Heart left ventricle (tissue), 16 donors: ENCODE measurements at regions not wholly inside any gene's neighbourhood (a gene's known extent, or its start where the extent isn't known, plus 50 kb on each side); places are given as distances from the start of the nearest gene placed in this dataset.
A peak's percentile ranks its signal among the peaks of the same experiment; 100 is the strongest.

ENCODE experiments used
- ATAC-seq, 4 donors: fragments of 200-7000 bp; cut with Tn5 transposase; one replicate each; pipeline ENCODE4 v1.9.1; 2020 to 2022; ENCODE audit warnings: moderate library complexity in 4 of 4, mild to moderate bottlenecking in 3 of 4, moderate number of reproducible peaks in 1 of 4
- DNase-seq, 5 donors: peaks; one replicate each; pipeline ENCODE4 v3.0.0-alpha.2; 2020
- H3K27ac ChIP-seq, 12 donors: fragments of 200-600 bp; sonication (generic) in 4 of 12; one replicate each; pipeline versions ENCODE4 v1.5.0 to v1.8.0; 2016 to 2022; ENCODE audit warnings: mild to moderate bottlenecking in 2 of 12
- H3K27me3 ChIP-seq, 9 donors: fragments of 200-600 bp; sonication (generic) in 2 of 9; one replicate each; pipeline versions ENCODE4 v1.5.1 to v1.8.0; 2016 to 2022; ENCODE audit warnings: mild to moderate bottlenecking in 3 of 9
- H3K36me3 ChIP-seq, 9 donors: fragments of 200-600 bp; sonication (generic) in 2 of 9; one replicate each; pipeline versions ENCODE4 v1.5.0 to v1.8.0; 2018 to 2022; ENCODE audit warnings: mild to moderate bottlenecking in 2 of 9
- H3K4me1 ChIP-seq, 12 donors: fragments of 200-600 bp; sonication (generic) in 4 of 12; one replicate each; pipeline versions ENCODE4 v1.5.0 to v1.8.0; 2016 to 2022; ENCODE audit warnings: mild to moderate bottlenecking in 3 of 12
- H3K4me3 ChIP-seq, 12 donors: fragments of 200-600 bp; sonication (generic) in 4 of 12; one replicate each; pipeline versions ENCODE4 v1.5.0 to v1.8.0; 2017 to 2022; ENCODE audit warnings: mild to moderate bottlenecking in 9 of 12, moderate library complexity in 4 of 12
- H3K9me3 ChIP-seq, 12 donors: fragments of 200-600 bp; sonication (generic) in 4 of 12; one replicate each; pipeline versions ENCODE4 v1.5.0 to v1.8.0; 2016 to 2022; ENCODE audit warnings: mild to moderate bottlenecking in 1 of 12
- CTCF ChIP-seq, 12 donors: fragments of 200-600 bp; sonication (generic) in 4 of 12; IDR thresholded peaks; one replicate each; pipeline versions ENCODE4 v1.5.0 to v1.8.0; 2018 to 2022; ENCODE audit warnings: antibody characterized with exemption in 12 of 12, mild to moderate bottlenecking in 5 of 12
- POLR2A ChIP-seq, 2 donors: fragments of 450-650 bp; IDR thresholded peaks; one replicate each; pipeline ENCODE4 v1.6.1; 2017; ENCODE audit warnings: antibody characterized with exemption in 2 of 2, mild to moderate bottlenecking in 2 of 2, moderate library complexity in 2 of 2
- WGBS, 4 donors: extraction: QIAGEN DNeasy Blood & Tissue Kit in 2 of 4; methylation state at CpG; one replicate each; pipeline versions ENCODE4 v1.1.5 to v1.1.7; 2013 to 2018; 5-methylcytosine and 5-hydroxymethylcytosine counted together
- intact Hi-C, 10 donors: fragments of 100-400 bp; cut with DNase I; formaldehyde crosslinking; loops; one replicate each; pipeline versions ENCODE4 v1.11.1 to v1.14.2; 2022
- donor health status: ischemic (EF 13 %, LVEDD 7.1; RV severe dilation, severe dysfunction).
- donor health status: healthy with polysubstance abuse.
- donor health status: DM: no; HTN: yes; CAD: no.
- donor health status: DM: no; HTN: no; CAD: no.
- donor health status: ischemic (EF 25% LVEDD 6.9; RV normal size, moderate dysfunction).
- donor health status: ischemic (EF 25% LVEDD 5.7; RV mildly dilated, moderate dysfunction).
- donor health status: healthy.
- donor health status: DM: yes; HTN: yes; CAD: no.
- donor health status: ischemic (EF 35%, LVEDD 5.7; RV mildly dilated, moderate dysfunction).
- donor health status: nonischemic (EF 11% LVEDD 7.7; RV severe dilation, severe dysfunction).
- donor health status: DM: yes; HTN: yes; CAD: no.
- donor health status: PGD.
- donor health status: ischemic (EF 29% LVEDD 5.4; RV normal size, mild dysfunction).
- donor health status: nonischemic (EF 23%, LVEDD 6.1; RV moderate dilation, normal function).

DNA sequence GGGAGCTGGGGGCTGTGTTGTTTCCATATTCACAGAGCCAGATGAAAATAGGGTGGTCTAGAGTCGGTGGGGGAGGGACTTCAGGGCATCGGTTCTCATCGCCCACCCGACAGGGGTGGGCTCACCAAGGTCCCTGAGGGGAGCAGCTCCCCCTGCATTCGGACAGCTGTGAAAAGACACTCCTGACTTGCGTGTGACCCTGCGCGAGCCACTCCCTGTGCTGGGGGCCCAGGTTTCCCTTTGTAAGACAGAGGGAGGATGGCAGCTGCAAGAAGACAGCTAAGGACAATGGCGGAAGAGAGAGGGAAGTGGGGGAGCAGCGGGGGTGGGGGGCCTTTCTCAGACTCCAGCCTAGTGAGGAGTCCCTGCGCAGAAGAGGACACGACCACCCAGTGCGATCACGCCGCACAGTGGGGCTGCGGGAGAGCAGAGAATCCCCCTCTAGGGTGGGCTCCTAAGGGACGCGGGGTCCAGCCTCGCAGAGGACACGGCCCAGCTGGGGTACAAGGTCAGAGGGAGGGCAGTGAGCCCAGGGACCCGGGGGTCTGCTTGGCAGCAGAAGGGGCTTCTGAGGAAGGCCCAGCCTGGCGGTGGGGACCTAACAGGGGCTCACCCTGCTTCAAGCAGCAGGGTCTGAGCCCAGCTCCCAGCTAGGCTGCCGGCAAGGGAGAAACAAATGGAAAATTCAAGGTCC lies 326.9 kb upstream of the DIO3 start:
- intact Hi-C loops: loop anchor here in 2 of 10 donors (2.0 to 10.0 kb wide), 3 partner anchors 380 to 572 kb away; no protein-coding TSS in a partner anchor
- no peak overlapping the region for H3K4me3 ChIP-seq
- H3K4me1 ChIP-seq: no peaks in the 10 kb centered on the region
- H3K27ac ChIP-seq: no peak overlapping the region
- DNase-seq (peak in 1 of 5 donors; percentile 9), ATAC-seq (no peak)
- H3K9me3 ChIP-seq: no peaks in the 10 kb centered on the region
- TF ChIP-seq CTCF (IDR thresholded peaks at IDR 0.05): no peak
- no peak for TF ChIP-seq POLR2A (IDR thresholded peaks at IDR 0.05)
- H3K36me3 ChIP-seq: no peaks in the 10 kb centered on the region
- H3K27me3 ChIP-seq: peaks cover 0 to 36% (median 4%) of the 10 kb centered on the region in 9 donors
- WGBS, 4 donors: 68 to 81% (median 74%) methylated on average over 22 to 23 of the region's 23 CpGs

DNA sequence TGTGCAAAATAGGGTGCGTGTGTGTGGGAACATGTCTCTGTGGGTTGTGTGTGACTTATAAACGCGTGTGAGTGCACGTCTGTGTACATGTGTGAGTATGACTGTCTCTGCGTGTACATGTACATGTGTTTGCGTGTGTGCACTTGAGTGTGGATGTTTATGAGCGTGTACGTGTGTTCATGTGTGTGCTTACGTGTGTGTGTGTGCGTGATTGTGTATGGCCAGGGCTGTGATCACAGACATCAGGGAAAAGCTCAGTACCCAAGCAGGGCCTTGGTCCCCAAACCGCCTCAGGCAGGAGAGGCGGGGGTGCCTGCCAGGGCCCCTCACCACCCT lies 326.3 kb upstream of the DIO3 start:
- 77 to 80% (median 79%) methylated on average over 12 of the region's 12 CpGs for WGBS, 4 donors
- no peaks in the 10 kb centered on the region for H3K9me3 ChIP-seq
- no peak for DNase-seq
- no peaks in the 10 kb centered on the region for H3K4me1 ChIP-seq
- no peaks in the 10 kb centered on the region for H3K36me3 ChIP-seq
- intact Hi-C loops: loop anchor here in 3 of 10 donors (2.0 to 10.0 kb wide), 4 partner anchors 380 to 573 kb away; no protein-coding TSS in a partner anchor
- H3K27me3 ChIP-seq: peaks cover 0 to 41% (median 4%) of the 10 kb centered on the region in 9 donors
- no peak overlapping the region for H3K27ac ChIP-seq
- H3K4me3 ChIP-seq: no peak overlapping the region
- ATAC-seq: no peak
- no peak for TF ChIP-seq CTCF (IDR thresholded peaks at IDR 0.05)
- no peak for TF ChIP-seq POLR2A (IDR thresholded peaks at IDR 0.05)

- no peaks in the 10 kb centered on the region for H3K36me3 ChIP-seq
- no peak overlapping the region for H3K4me3 ChIP-seq
- WGBS, 4 donors: 46 to 51% (median 49%) methylated on average over 15 to 16 of the region's 16 CpGs
Measured at GRCh38 chr14:101235335-101236103, 325.8 kb upstream of the DIO3 start.

More at GRCh38 chr14:101235335-101236103, 325.8 kb upstream of the DIO3 start:
- DNase-seq: peak in 3 of 5 donors; percentile 27 to 45 (median 33)
- H3K27ac ChIP-seq: no peak overlapping the region
- intact Hi-C loops: loop anchor here in 3 of 10 donors (2.0 to 10.0 kb wide), 4 partner anchors 381 to 573 kb away; no protein-coding TSS in a partner anchor
- H3K27me3 ChIP-seq: peaks cover 0 to 47% (median 4%) of the 10 kb centered on the region in 9 donors
- H3K4me1 ChIP-seq: no peaks in the 10 kb centered on the region
- no peaks in the 10 kb centered on the region for H3K9me3 ChIP-seq
- no peak for TF ChIP-seq POLR2A (IDR thresholded peaks at IDR 0.05)
- peak; percentile 36 to 59 (median 52) for TF ChIP-seq CTCF (IDR thresholded peaks at IDR 0.05)
- peak in 3 of 4 donors; percentile 62 to 68 (median 68) for ATAC-seq
